Calu3 (cell line): ENCODE measurements at regions not wholly inside any gene's neighbourhood (a gene's known extent, or its start where the extent isn't known, plus 50 kb on each side); places are given as distances from the start of the nearest gene placed in this dataset.

ENCODE experiments used
- BruUV-seq: library from RNA; stranded (reverse); fragments of 400-500 nt; replicated peaks from 2 replicates; lab custom pipeline; 2021; lab: Mats Ljungman, UMichigan
- CTCF ChIA-PET: fragments of 300-600 bp; sonication (Branson Sonifier 250); formaldehyde crosslinking; loops from one replicate; lab custom pipeline; 2022; ENCODE audit warnings: antibody characterized with exemption; lab: Charles Lee
- DNase-seq: peaks from one replicate; pipeline ENCODE4 v3.0.0; 2022
- H3K27ac Mint-ChIP-seq: one replicate; pipeline ENCODE4 v1.8.0; 2022; ENCODE audit warnings: mixed read lengths; ENCODE audit not compliant: unreplicated experiment
- H3K27me3 Mint-ChIP-seq: one replicate; pipeline ENCODE4 v1.8.0; 2022; ENCODE audit warnings: mixed read lengths; ENCODE audit not compliant: unreplicated experiment
- H3K36me3 Mint-ChIP-seq: one replicate; pipeline ENCODE4 v1.8.0; 2022; ENCODE audit warnings: mild to moderate bottlenecking, moderate library complexity, mixed read lengths; ENCODE audit not compliant: insufficient read depth, unreplicated experiment
- H3K4me1 Mint-ChIP-seq: one replicate; pipeline ENCODE4 v1.8.0; 2022; ENCODE audit warnings: mild to moderate bottlenecking, low read depth, mixed read lengths; ENCODE audit not compliant: unreplicated experiment
- H3K4me3 Mint-ChIP-seq: one replicate; pipeline ENCODE4 v1.8.0; 2022; ENCODE audit warnings: mild to moderate bottlenecking, low read depth, moderate library complexity, mixed read lengths; ENCODE audit not compliant: unreplicated experiment
- H3K9me3 Mint-ChIP-seq: one replicate; pipeline ENCODE4 v1.8.0; 2022; ENCODE audit warnings: low read depth, mixed read lengths; ENCODE audit not compliant: unreplicated experiment
- CTCF ChIP-seq: fragments of 200-600 bp; IDR thresholded peaks from one replicate; pipeline ENCODE4 v1.8.0; 2022; ENCODE audit warnings: antibody characterized with exemption; ENCODE audit not compliant: unreplicated experiment
- intact Hi-C: fragments of 100-400 bp; cut with micrococcal nuclease; formaldehyde crosslinking; loops from one replicate; pipeline ENCODE4 v1.10.0; 2022; ENCODE audit not compliant: unreplicated experiment

- DNase-seq = no peak
- BruUV-seq = no TSS peak
- Mint-ChIP-seq H3K27me3 (no peaks in the 10 kb centered on the region), H3K4me3 (no peak overlapping the region), H3K36me3 (peaks cover 7% of the 10 kb centered on the region), H3K4me1 (peaks cover 14% of the 10 kb centered on the region), H3K9me3 (peaks cover 2% of the 10 kb centered on the region), H3K27ac (peak overlapping the region; percentile 22)
- CTCF ChIA-PET = no interaction called here
- no peak for TF ChIP-seq CTCF
- intact Hi-C loops = no loop called here
Measured at GRCh38 chr11:104668797-104669463, 229.3 kb downstream of the CASP12 start.

- peaks cover 7% of the 10 kb centered on the region for H3K36me3 Mint-ChIP-seq
Measured at GRCh38 chr11:104666624-104667023, 231.6 kb downstream of the CASP12 start.

GRCh38 chr11:104665641-104666040, 232.6 kb downstream of the CASP12 start:
- peaks cover 7% of the 10 kb centered on the region for H3K36me3 Mint-ChIP-seq
- no peak overlapping the region for H3K27ac Mint-ChIP-seq
- CTCF ChIA-PET = no interaction called here
- no peak for DNase-seq
- no peaks in the 10 kb centered on the region for H3K27me3 Mint-ChIP-seq
- intact Hi-C loops = no loop called here
- no peak overlapping the region for H3K4me3 Mint-ChIP-seq
- H3K4me1 Mint-ChIP-seq = peaks cover 14% of the 10 kb centered on the region
- no TSS peak for BruUV-seq
- no peaks in the 10 kb centered on the region for H3K9me3 Mint-ChIP-seq
- no peak for TF ChIP-seq CTCF

More at GRCh38 chr11:104666624-104667023, 231.6 kb downstream of the CASP12 start:
- Mint-ChIP-seq H3K4me1 (peaks cover 14% of the 10 kb centered on the region), H3K27me3 (no peaks in the 10 kb centered on the region), H3K27ac (no peak overlapping the region), H3K4me3 (no peak overlapping the region), H3K9me3 (no peaks in the 10 kb centered on the region)
- no peak for DNase-seq
- BruUV-seq = no TSS peak
- CTCF ChIA-PET = interaction anchor here (0.6 kb wide), 1 partner anchor 30 kb away, joined by 4 read pairs; no protein-coding TSS in a partner anchor
- TF ChIP-seq CTCF = no peak
- intact Hi-C loops = no loop called here

- intact Hi-C loops = no loop called here
- H3K9me3 Mint-ChIP-seq = no peaks in the 10 kb centered on the region
- TF ChIP-seq CTCF = no peak
- H3K36me3 Mint-ChIP-seq = no peaks in the 10 kb centered on the region
- no peaks in the 10 kb centered on the region for H3K27me3 Mint-ChIP-seq
- H3K4me1 Mint-ChIP-seq = peaks cover 2% of the 10 kb centered on the region
- BruUV-seq = no TSS peak
- no peak overlapping the region for H3K27ac Mint-ChIP-seq
- H3K4me3 Mint-ChIP-seq = no peak overlapping the region
- CTCF ChIA-PET = no interaction called here
- no peak for DNase-seq
Measured at GRCh38 chr11:104663190-104664140, 234.8 kb downstream of the CASP12 start.
